Ovary (tissue), 3 donors: ENCODE measurements at regions not wholly inside any gene's neighbourhood (a gene's known extent, or its start where the extent isn't known, plus 50 kb on each side); places are given as distances from the start of the nearest gene placed in this dataset.

ENCODE experiments used
- CTCF ChIP-seq, 3 donors: fragments of 450-650 bp in 2 of 3; fragments of 200-600 bp in 1 of 3; IDR thresholded peaks; one replicate each; pipeline versions ENCODE4 v1.5.1 to v1.8.0; 2016 to 2022; ENCODE audit warnings: antibody characterized with exemption in 3 of 3, mild to moderate bottlenecking in 1 of 3
- POLR2A ChIP-seq: fragments of 450-650 bp; IDR thresholded peaks from one replicate; pipeline ENCODE4 v1.6.1; 2017; ENCODE audit warnings: antibody characterized with exemption, mild to moderate bottlenecking, moderate library complexity
- donor health status: DM: no; HTN: no; CAD: no.

- TF ChIP-seq POLR2A (no peak), CTCF (IDR thresholded peaks at IDR 0.05) (no peak)
Measured at GRCh38 chr22:18731075-18731666, 119.5 kb upstream of the RIMBP3 start.
